ENCODE measurements at regions not wholly inside any gene's neighbourhood (a gene's known extent, or its start where the extent isn't known, plus 50 kb on each side); places are given as distances from the start of the nearest gene placed in this dataset.

DNA sequence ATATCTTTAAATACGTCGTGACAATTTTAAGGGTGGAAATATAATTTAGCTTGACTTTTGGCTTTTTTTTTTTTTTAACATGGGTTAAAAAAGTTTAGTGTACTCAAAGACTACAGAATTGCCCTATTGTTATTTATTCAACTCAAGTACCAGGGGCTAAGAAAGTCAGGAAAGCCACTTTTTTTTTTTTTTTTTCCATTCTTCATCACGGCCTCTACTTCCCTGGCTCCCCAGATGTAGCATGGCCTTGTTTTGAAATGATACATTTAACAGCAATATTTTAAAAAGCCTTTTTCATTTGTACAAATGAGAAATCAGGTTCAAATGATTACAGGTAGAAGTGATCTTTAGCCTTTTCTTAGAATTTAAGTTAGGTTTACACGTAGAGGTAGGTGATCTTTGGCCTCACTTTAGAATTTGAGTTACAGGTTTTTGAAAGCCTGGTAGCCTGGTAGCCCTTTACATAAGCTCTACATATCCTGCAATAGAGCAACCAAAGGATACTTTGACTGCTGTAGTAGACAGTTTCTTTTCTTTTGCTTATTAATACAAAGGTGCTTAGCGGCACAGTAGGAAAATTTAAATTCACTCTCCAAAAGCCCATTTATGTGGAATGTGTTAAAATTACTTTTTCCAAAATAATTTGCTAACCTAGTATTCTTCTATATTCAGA lies 160.5 kb upstream of the MMS22L start:
- TF ChIP-seq POLR2A (IDR thresholded peaks at IDR 0.05; ENCODE audit: low read length) (no peak), GATA1 (IDR thresholded peaks at IDR 0.05; ENCODE audit: low read depth, low read length) (no peak)
